Glomerular visceral epithelial cell (primary cell): ENCODE measurements at regions not wholly inside any gene's neighbourhood (a gene's known extent, or its start where the extent isn't known, plus 50 kb on each side); places are given as distances from the start of the nearest gene placed in this dataset.

Experiments used
- DNase-seq: peaks from one replicate; pipeline ENCODE4 v3.0.0-alpha.2; 2016; ENCODE audit errors: extremely low spot score

GRCh38 chr20:60212695-60213094 lies 254.5 kb downstream of the CDH26 start:
- no peak for DNase-seq

GRCh38 chr20:60213126-60213893 lies 255.1 kb downstream of the CDH26 start:
- no peak for DNase-seq

DNA sequence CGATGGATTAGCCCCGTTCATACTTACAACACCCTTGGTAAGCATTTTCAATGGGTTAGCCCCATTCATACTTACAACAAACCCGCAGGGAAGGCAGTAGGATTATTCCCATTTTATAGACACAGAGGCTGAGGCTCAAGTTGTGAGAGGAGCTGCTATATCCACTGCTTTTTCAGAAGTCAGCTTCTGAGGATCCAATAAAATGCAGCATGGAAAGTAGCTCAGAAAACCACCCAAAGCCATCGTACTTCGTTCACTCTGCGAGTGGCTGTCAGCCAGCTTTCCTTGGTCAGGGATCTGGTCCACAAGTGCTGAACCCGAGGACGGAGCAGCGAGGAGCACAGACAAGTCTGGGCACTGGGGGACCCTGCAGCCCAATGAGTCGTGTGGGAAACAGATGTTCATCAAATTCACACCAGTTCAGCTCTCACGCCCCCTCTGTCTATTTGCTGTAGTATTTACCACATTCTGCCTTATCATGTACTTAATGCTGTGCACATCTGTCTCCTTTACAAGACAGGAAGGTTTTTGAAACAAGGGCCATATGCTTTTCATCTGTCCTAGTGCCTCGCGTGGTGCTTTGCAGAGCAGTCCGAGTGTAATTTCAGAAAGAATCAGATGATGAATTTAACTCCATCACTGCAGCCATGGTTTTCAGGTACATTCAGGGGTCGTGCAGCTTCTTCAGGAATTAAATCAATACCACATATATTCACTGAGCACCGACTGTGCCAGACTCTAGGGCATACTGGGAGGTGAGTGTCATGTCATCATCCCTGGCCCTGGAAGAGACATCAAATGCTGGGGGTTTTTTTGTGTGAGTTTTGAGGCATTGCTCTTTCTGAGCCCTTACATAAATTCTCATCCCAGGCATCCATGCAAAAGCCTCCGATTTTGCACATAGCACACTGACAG lies 256.9 kb downstream of the CDH26 start:
- DNase-seq = no peak

DNA sequence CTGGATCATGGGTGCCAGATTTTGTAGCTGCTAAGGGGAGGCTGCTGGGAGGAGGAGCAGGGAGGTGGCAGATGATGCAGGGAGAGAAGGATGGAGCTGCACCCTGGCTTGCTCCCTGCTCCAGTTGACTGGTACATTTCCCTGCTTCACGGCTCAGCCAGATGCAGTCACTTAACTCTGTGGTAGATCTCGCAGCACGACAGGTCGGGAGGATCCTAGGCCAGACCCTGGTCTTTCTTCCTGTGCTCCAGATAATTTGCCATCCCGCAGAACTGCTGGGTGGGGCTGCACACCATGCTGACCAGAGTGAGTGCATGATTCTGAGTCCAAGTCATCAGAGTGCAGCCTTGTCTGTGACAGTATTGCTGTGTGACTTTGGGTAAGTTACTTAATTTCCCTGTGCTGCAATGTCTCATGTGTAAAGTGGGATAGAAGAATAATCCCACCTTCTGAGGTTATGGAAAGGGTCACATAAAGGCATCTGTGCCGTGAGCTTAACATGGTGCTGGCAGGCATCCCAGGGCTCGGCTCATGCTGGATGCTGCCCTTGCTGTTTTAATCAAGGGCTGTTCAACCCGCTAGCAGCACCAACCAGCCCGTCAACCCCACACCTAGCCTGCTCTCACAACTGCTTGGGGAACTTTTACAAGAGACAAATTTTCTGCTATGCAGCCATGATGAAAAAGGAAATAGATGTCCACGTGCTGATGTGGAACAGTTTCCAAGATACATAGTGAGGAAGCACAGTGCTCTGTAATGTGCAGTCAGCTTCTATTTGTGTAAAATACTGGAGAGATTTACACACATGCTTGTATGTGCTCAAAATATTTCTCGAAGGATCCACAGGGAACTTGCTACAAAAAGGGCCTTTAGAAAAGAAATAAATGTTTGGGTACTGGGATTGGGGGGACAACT lies 257.9 kb downstream of the CDH26 start:
- DNase-seq = no peak

GRCh38 chr20:60219231-60219630 lies 261.0 kb downstream of the CDH26 start:
- no peak for DNase-seq

DNA sequence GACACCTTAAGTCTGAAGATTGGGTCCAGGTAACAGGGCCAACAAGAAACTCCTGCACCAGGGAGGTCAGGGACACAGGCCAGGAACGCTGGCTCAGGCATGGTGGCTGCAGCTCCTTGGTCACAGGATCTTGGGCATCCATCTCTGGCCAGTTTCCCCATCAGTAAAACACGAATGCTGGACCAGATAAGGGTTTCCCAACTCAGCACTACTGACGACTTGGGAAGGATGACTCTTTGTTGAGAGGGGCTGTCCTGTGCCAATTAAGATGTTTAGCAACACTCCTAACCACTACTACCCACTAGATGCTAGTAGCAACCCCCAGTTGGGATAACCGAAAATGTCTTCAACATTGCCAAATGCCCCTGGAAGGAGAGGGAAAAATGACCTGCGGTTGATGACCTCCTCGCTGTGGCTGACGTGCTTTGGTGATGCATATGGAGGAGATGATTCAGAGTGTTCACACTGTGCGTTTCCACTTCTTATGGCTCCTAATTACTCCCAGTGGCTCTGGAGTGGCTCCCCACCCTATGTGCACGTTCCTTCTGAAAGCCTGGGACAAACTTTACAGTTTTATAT lies 261.9 kb downstream of the CDH26 start:
- no peak for DNase-seq

GRCh38 chr20:60220706-60221105 lies 262.5 kb downstream of the CDH26 start:
- no peak for DNase-seq

- no peak for DNase-seq
Measured at GRCh38 chr20:60221593-60221992, 263.4 kb downstream of the CDH26 start.

GRCh38 chr20:60222497-60222896 lies 264.3 kb downstream of the CDH26 start:
- DNase-seq = no peak

DNA sequence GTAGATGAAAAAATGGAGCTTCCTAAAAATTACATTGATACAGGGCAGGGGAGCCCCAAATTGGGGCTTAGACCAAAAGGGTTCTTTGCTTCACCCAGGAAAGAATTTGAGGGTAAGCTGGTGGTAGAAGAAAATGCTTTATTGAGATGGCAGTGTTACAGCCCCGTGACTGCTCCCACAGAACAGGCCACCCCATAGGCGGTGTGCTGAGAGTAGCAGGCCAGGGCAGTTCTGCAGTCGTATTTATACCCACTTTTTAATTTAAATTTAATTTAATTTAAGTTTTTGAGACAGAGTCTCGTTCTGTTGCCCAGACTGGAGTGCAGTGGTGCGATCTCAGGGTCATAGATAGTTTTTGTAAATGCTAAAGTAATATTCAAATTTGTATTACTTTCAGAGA lies 265.0 kb downstream of the CDH26 start:
- no peak for DNase-seq

GRCh38 chr20:60224914-60225313 lies 266.7 kb downstream of the CDH26 start:
- no peak for DNase-seq

DNA sequence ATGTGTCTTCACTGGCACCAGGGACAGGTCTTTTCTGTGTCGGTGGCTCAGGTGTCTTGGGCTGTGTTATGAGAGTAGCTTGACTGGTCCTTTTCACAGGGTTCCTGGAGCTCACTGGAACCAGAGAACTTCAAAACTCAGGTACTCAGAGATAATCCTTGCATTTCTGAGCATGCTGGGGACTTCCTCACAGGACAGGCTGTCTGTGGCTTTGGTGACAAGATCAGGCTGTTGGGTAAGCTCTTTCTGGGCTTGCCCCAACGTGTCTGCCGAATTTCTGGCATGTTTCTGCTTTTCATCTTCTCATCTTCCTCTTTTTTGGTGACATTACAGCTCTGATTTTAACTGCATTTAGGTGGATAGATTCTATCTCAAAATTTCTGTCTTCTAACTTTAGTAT lies 270.0 kb downstream of the CDH26 start:
- DNase-seq = no peak

- DNase-seq = no peak
Measured at GRCh38 chr20:60232380-60232779, 274.2 kb downstream of the CDH26 start.

DNA sequence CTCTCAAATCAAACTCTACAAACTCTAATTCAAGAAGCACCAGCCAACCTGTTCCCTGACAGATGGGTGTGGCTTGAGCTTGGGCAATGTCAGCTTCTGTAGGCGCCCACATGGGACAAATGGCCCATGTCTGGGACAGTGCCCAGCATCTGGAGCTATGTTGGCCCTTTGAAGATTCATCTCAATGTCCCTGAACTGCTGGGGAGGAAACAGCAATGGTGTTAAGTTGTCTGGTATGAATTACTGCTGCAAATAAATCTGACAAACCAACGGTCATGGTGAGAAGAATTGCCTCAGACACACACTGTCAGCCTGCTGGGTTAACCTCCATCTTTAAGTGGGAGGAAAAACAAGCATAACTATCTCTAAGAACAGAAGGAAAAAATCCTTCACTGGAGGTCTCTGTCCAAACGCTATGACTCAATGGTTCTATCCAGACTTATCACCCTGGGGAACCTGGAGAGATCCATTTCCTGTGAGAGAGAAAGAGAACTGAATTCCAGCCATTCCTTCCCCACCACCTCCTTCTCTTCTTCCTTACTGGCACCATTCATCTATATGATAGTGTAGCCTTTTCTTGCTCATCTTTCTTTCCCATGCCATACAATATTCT lies 274.9 kb downstream of the CDH26 start:
- no peak for DNase-seq

- DNase-seq = no peak
Measured at GRCh38 chr20:60236613-60237012, 278.4 kb downstream of the CDH26 start.

GRCh38 chr20:60237981-60238380 lies 279.8 kb downstream of the CDH26 start:
- no peak for DNase-seq

- DNase-seq = no peak
Measured at GRCh38 chr20:60238992-60239660, 280.9 kb downstream of the CDH26 start.

- DNase-seq = no peak
Measured at GRCh38 chr20:60239956-60240355, 281.7 kb downstream of the CDH26 start.

DNA sequence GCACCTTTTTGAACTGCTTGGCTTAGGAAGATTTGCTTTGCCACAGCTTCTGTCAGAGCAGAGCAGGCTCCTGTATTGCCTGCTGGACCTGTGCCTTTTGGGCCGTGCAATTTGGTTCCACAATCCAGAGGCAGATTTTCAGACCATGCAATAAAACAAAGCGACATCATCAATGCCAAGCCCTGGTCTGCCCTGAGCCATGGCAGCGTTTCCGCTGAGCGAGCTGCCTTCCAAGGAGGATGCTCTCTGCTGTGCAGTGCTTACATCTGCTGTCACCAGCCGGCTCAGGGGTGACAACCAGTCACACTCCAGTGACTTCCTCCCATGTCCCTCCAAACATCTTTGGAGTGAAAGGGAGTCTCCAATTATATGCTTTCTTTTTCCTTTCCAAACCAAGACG lies 282.2 kb downstream of the CDH26 start:
- no peak for DNase-seq

DNA sequence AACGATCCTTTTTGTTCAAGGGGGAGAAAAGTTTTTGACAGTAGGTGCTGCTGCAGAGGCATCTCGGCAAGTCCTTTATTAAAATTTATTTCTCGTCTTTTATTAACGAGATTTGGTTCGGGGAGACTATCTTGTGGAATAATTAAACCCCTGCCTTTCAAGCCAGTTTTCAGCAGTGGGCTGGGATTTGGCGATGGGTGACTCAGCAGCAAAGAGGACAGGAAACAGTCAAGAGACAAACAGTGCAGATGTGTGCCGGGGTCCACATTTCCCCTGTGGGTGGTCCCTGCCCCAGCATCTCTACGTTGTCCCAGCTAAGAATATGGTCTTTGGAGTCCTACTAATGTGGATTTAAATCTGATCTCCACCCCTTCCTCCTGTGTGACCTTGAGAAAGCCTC lies 282.8 kb downstream of the CDH26 start:
- no peak for DNase-seq
